Mesodermal cell (in vitro differentiated cells): ENCODE measurements at regions not wholly inside any gene's neighbourhood (a gene's known extent, or its start where the extent isn't known, plus 50 kb on each side); places are given as distances from the start of the nearest gene placed in this dataset.

Experiments
- H3K27ac ChIP-seq: 2 replicates; pipeline ENCODE4 v1.7.0; 2013; ENCODE audit warnings: mild to moderate bottlenecking, low read depth, low read length, moderate library complexity; ENCODE audit not compliant: severe bottlenecking
- H3K36me3 ChIP-seq: 2 replicates; pipeline ENCODE4 v1.7.1; 2013; ENCODE audit warnings: mild to moderate bottlenecking, low read length, moderate library complexity; ENCODE audit not compliant: control insufficient read depth, insufficient read depth
- H3K4me1 ChIP-seq: one replicate; pipeline ENCODE4 v1.7.1; 2013; ENCODE audit warnings: mild to moderate bottlenecking, low read length; ENCODE audit not compliant: insufficient read depth, control insufficient read depth, poor library complexity, severe bottlenecking
- H3K4me3 ChIP-seq: 2 replicates; pipeline ENCODE4 v1.7.0; 2013; ENCODE audit warnings: low read length, control low read depth, mild to moderate bottlenecking; ENCODE audit not compliant: insufficient read depth, poor library complexity, severe bottlenecking; ENCODE audit errors: extremely low read depth
- H3K9me3 ChIP-seq: 2 replicates; pipeline ENCODE4 v1.7.1; 2013; ENCODE audit warnings: mild to moderate bottlenecking, low read length, moderate library complexity; ENCODE audit not compliant: control insufficient read depth
- WGBS, 2 experiments: methylation state at CpG; one replicate each; pipeline ENCODE4 v1.1.5; 2013; ENCODE audit warnings: missing lambda C conversion rate in 2 of 2; ENCODE audit not compliant: insufficient coverage in 2 of 2; 5-methylcytosine and 5-hydroxymethylcytosine counted together

DNA sequence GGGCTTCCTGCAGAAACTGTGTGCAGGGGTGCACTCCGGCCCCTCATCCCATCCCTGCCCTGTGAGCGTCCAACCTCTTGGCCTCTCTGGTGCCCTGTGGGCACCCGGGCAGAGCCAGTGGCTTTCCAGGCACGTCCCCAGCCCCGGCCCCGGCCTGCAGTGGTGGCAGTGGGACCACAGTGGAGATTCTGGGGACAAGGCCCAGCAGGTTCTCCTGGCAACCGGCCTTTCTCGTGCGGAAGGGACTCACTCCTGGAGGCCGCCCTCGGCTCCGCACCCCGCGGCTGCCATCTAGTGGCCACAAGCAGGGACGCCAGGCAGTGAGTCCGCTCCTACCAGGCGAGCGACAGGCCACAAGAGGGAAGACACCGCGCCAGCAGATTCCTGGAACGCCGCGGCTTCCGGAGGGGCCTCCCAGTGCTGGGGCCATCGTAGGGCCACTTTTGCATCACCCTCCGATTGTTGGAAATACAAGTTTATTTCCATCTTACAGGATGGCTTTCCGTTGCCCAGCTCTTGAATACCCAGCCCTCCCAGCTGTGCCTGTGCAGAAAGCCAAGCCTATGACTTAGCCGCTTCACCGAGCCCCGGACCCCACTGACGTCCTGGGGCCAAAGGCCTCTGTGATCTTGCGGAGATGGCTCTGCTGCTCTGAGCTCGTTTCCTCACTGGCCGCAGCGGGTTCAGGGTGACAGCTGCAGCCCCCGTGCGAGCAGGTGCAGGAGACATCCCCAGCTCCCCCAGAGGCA lies 357.3 kb downstream of the CTTN start:
- no peak overlapping the region for H3K4me3 ChIP-seq
- H3K9me3 ChIP-seq: peaks cover 20% of the 10 kb centered on the region
- 28 to 38% methylated on average over 31 to 32 of the region's 37 CpGs for WGBS, 2 experiments
- H3K36me3 ChIP-seq: no peaks in the 10 kb centered on the region
- no peak overlapping the region for H3K27ac ChIP-seq
- H3K4me1 ChIP-seq: no peaks in the 10 kb centered on the region

DNA sequence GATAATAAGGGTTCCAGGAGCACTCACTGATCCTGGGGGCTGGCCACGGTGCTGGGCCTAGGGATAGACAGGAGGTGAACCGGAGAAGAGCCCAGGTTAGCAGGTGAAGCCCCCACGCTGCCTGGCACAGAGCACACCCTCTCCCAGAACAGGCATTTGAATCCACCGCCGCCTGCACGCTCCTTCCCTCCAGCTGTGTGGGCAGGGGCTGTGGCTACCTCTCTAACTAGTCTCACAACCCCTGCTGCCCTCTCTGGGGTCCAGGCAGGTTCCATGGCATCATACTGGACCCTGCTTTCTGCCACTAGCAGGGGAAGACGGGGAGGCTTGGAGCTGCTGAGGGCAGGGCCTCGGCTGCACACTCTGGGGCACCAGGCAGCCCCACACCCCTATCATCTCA lies 358.0 kb downstream of the CTTN start:
- Histone ChIP-seq H3K36me3 (no peaks in the 10 kb centered on the region), H3K27ac (no peak overlapping the region), H3K9me3 (peaks cover 12% of the 10 kb centered on the region), H3K4me1 (no peaks in the 10 kb centered on the region), H3K4me3 (no peak overlapping the region)
- WGBS, 2 experiments: 79 to 87% methylated on average over 6 to 8 of the region's 8 CpGs

DNA sequence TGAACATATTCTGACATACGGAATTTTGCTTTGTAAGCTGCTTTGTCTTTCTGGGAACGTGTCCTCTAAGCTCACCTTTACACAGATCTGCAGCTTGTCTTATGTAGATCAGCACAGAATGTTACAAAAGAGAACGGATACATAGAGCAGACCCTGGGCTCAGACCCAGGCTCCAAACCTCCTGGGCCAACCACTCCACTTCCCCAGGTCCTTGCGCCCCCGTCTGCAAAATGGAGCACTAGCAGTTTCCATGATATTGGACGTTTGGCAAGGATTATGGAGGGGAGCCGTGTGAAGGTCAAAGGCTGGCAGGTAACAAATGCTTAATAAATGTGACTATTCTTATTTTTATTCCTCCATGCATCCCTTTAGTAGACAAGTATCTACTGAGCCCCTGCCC lies 358.4 kb downstream of the CTTN start:
- peaks cover 9% of the 10 kb centered on the region for H3K9me3 ChIP-seq
- H3K4me1 ChIP-seq: no peaks in the 10 kb centered on the region
- no peaks in the 10 kb centered on the region for H3K36me3 ChIP-seq
- H3K4me3 ChIP-seq: no peak overlapping the region
- WGBS, 2 experiments: 81 to 87% methylated on average over 2 of the region's 7 CpGs
- H3K27ac ChIP-seq: no peak overlapping the region

DNA sequence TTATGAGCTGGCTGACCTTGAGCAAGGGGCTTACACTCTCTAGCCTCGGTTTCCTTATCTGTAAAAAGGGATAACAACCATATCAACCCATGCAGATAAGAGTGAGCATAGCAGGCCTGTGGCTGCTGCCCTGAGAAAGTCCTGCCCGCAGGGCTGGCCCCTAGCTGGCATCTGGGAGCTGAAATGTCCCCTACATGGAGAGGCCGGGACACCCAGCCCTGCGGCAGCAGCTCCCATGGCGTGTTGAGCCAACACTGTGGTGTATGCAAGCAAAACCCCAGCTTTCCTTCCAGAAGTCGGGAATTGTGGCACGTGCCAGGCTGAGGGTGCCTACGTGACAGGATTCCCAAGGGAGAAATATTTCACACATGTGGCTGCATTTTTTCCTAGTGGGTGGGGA lies 358.9 kb downstream of the CTTN start:
- Histone ChIP-seq H3K4me1 (no peaks in the 10 kb centered on the region), H3K36me3 (no peaks in the 10 kb centered on the region), H3K4me3 (no peak overlapping the region), H3K9me3 (peaks cover 9% of the 10 kb centered on the region), H3K27ac (no peak overlapping the region)
- 95 to 97% methylated on average over 4 to 8 of the region's 8 CpGs for WGBS, 2 experiments

DNA sequence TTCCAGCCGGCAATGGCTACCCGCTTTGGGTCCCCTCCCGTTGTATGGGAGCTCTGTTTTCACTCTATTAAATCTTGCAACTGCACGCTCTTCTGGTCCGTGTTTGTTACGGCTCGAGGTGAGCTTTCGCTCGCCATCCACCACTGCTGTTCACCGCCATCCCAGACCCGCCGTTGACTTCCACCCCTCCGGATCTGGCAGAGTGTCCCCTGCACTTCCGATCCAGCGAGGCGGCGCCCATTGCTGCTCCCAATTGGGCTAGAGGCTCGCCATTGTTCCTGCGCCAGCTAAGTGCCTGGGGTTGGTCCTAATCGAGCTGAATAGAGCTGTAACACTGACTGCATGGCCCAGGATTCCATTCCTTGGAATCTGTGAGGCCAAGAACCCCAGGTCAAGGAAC lies 359.9 kb downstream of the CTTN start:
- 91 to 92% methylated on average over 15 to 20 of the region's 20 CpGs for WGBS, 2 experiments
- Histone ChIP-seq H3K9me3 (peaks cover 4% of the 10 kb centered on the region), H3K27ac (no peak overlapping the region), H3K4me1 (no peaks in the 10 kb centered on the region), H3K36me3 (no peaks in the 10 kb centered on the region), H3K4me3 (no peak overlapping the region)

DNA sequence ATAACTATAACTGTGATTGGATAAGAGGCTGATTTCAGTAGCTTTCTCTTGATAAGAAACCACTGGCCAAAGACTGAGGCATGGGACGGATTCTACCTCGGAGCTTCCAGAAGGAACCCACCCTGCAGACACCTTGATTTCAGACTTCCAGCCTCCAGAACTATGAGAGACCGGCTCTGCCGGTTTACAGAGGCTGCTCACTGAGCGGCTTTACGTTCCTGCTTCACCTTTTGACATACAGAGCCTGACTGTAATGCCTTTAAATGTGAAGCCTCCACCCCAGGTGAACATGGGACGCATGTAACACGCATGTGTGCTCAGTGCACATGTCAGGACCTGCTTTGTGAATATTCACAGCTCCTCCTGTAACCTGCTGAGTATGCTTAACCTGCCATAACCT lies 361.5 kb downstream of the CTTN start:
- Histone ChIP-seq H3K4me3 (no peak overlapping the region), H3K27ac (no peak overlapping the region), H3K36me3 (no peaks in the 10 kb centered on the region), H3K9me3 (peaks cover 4% of the 10 kb centered on the region), H3K4me1 (no peaks in the 10 kb centered on the region)
- WGBS, 2 experiments: 89 to 91% methylated on average over 8 of the region's 8 CpGs

DNA sequence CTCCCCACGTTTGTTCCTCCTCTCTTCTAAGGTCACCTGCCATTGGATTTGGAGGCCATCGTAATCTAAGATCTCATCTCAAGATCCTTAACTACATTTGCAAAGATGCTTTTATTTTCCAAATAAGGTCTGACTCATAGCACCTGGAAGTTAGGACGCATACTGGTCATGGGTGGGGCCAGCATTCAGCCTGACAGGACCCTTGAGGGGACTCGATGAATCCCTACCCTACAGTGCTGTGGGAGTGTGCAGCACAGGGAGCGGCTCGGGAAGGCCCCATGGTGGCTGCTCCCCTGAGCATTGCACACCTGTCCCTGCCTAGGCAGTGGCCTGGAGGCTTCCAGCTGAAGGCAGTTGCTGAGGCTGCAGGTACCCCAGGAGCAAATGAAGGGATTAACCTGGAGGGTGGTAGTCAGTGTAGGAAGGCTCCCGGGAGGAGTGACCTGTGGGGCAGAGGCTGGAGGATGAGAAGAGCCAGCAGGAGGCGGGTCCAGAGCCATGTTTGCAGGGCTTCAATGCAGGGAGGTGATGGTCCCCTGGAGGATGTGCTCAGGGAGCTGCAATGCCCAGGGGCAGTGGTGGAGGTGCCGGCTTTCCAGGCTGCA lies 362.2 kb downstream of the CTTN start:
- WGBS, 2 experiments: 85 to 89% methylated on average over 8 to 9 of the region's 9 CpGs
- Histone ChIP-seq H3K4me3 (no peak overlapping the region), H3K27ac (no peak overlapping the region), H3K4me1 (no peaks in the 10 kb centered on the region), H3K9me3 (peaks cover 4% of the 10 kb centered on the region), H3K36me3 (no peaks in the 10 kb centered on the region)

DNA sequence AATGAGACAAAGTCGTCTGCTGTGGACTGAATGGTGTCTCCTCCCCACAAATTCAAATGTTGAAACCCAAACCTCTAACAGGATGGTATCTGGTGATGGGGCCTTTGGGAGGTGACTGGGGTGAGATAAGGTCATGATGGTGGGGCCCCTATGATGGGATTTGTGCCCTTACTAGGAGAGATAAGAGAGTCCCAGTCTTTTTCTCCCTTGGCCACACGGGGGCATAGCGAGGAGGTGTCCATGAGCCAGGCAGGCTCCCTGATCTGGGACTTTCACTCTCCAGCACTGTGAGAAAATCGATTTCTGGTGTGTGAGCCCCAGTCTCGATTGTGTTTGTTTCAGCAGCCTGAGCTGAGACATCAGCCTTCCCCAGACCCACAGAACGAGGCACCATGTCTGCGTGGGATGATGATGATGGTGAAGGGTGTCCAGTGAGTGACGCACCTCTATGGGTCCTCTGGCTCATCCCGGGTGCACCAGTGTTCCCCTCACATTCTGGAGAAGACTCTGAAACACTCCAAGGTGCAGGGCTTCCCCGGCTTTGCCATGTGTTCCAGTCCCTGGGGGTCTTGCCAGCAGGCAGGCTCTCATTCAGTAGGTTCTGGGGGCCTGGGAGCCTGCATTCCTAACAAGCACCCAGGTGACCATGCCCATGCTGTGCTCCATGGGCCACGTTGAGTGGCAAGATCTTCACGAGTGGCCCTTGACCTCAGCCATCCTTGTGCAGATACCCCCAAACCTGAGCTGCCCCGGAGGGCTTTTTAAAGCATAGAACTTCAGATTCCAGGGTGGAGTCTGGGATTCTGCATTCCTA lies 363.0 kb downstream of the CTTN start:
- WGBS, 2 experiments: 84 to 90% methylated on average over 8 to 10 of the region's 13 CpGs
- H3K4me3 ChIP-seq: no peak overlapping the region
- no peaks in the 10 kb centered on the region for H3K36me3 ChIP-seq
- H3K9me3 ChIP-seq: peaks cover 4% of the 10 kb centered on the region
- no peaks in the 10 kb centered on the region for H3K4me1 ChIP-seq
- no peak overlapping the region for H3K27ac ChIP-seq

DNA sequence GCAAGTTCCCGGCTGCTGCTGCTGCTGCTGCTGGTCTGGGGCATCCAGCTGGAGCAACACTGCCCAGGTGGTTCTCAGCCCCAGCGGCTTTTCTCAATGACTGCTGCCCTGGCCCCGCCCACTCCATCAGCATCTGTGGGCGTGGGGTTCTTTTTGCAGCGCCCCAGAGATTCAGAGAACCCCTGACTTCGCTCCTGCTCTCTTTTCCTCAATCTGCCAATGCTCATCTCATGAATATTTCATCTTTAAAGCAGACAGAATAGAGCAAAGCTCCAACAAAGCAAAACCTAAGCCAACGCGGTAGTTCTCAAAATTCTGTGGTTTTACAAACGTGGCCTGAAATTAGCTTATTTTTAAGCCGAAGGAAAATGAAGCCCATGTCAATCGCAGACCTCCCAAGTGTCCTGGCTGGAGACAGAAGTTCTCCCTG lies 363.6 kb downstream of the CTTN start:
- 77 to 79% methylated on average over 8 to 11 of the region's 11 CpGs for WGBS, 2 experiments

DNA sequence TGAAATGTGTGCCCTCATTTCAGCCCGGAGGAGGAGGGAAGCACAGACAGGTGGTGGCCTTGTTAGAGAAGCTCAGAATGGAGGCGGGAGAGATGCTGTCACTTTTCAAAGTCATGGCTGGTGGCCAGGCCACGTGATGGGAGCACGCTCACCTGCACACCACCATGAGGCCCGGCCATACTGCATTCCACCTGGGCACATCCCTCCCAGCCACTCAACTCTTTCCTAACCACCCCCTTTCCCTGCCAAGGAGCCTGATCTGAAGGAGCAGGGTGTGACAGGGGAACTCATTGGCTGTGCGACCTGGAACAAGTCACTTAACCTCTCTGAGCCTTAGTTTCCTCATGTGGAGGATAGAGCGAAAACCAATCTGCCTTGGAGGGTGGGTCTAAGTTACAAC lies 364.5 kb downstream of the CTTN start:
- Histone ChIP-seq H3K9me3 (peaks cover 4% of the 10 kb centered on the region), H3K4me3 (no peak overlapping the region), H3K4me1 (no peaks in the 10 kb centered on the region), H3K36me3 (no peaks in the 10 kb centered on the region), H3K27ac (no peak overlapping the region)
- WGBS, 2 experiments: 89 to 97% methylated on average over 4 to 6 of the region's 7 CpGs

More for the DNA sequence above, 363.6 kb downstream of the CTTN start:
- Histone ChIP-seq H3K9me3 (peaks cover 4% of the 10 kb centered on the region), H3K36me3 (no peaks in the 10 kb centered on the region), H3K27ac (no peak overlapping the region), H3K4me3 (no peak overlapping the region), H3K4me1 (no peaks in the 10 kb centered on the region)
